Smooth muscle cell (in vitro differentiated cells): ENCODE measurements at regions not wholly inside any gene's neighbourhood (a gene's known extent, or its start where the extent isn't known, plus 50 kb on each side); places are given as distances from the start of the nearest gene placed in this dataset.
A peak's percentile ranks its signal among the peaks of the same experiment; 100 is the strongest.

Experiments used
- DNase-seq: peaks from one replicate; lab custom pipeline; 2025; ENCODE audit not compliant: unreplicated experiment; lab: John Stamatoyannopoulos, UW
- H2AFZ ChIP-seq: fragments of 200-600 bp; sonication (generic); 2 replicates; pipeline ENCODE4 v1.6.0; 2016; ENCODE audit warnings: antibody characterized with exemption, low read depth, mild to moderate bottlenecking
- H3F3A ChIP-seq: fragments of 200-600 bp; sonication (generic); 2 replicates; pipeline ENCODE4 v1.6.0; 2017; ENCODE audit warnings: antibody characterized with exemption, low read depth
- H3K27ac ChIP-seq: fragments of 200-600 bp; sonication (generic); 2 replicates; pipeline ENCODE4 v1.5.1; 2016; ENCODE audit warnings: low read depth, mild to moderate bottlenecking
- H3K27me3 ChIP-seq: fragments of 200-600 bp; sonication (generic); 2 replicates; pipeline ENCODE4 v1.6.1; 2016; ENCODE audit warnings: low read depth, mild to moderate bottlenecking
- H3K36me3 ChIP-seq: fragments of 200-600 bp; sonication (generic); 2 replicates; pipeline ENCODE4 v1.5.1; 2016; ENCODE audit warnings: low read depth
- H3K4me1 ChIP-seq: fragments of 200-600 bp; sonication (generic); 2 replicates; pipeline ENCODE4 v1.5.1; 2016; ENCODE audit warnings: low read depth
- H3K4me2 ChIP-seq: fragments of 200-600 bp; sonication (generic); 2 replicates; pipeline ENCODE4 v1.6.0; 2016; ENCODE audit warnings: mild to moderate bottlenecking
- H3K4me3 ChIP-seq: fragments of 200-600 bp; sonication (generic); 2 replicates; pipeline ENCODE4 v1.5.1; 2016; ENCODE audit warnings: mild to moderate bottlenecking
- H3K79me2 ChIP-seq: fragments of 200-600 bp; sonication (generic); 2 replicates; pipeline ENCODE4 v1.6.0; 2016; ENCODE audit warnings: low read depth, mild to moderate bottlenecking
- H3K9ac ChIP-seq: fragments of 200-600 bp; sonication (generic); 2 replicates; pipeline ENCODE4 v1.6.0; 2016; ENCODE audit warnings: low read depth
- H3K9me3 ChIP-seq: fragments of 200-600 bp; sonication (generic); replicated peaks from 2 replicates; pipeline ENCODE4 v1.5.1; 2016; ENCODE audit warnings: low read depth
- H4K20me1 ChIP-seq: fragments of 200-600 bp; sonication (generic); 2 replicates; pipeline ENCODE4 v1.6.0; 2016; ENCODE audit warnings: low read depth
- WGBS: methylation state at CpG from one replicate; pipeline ENCODE4 v1.1.7; 2016; ENCODE audit warnings: low lambda C conversion rate; 5-methylcytosine and 5-hydroxymethylcytosine counted together
- TF ChIP-seq, protein P1 (sequence below): fragments of 200-600 bp; sonication (generic); IDR thresholded peaks from 2 replicates; pipeline ENCODE4 v1.5.1; 2017; ENCODE audit warnings: borderline replicate concordance, mild to moderate bottlenecking, antibody characterized with exemption; ENCODE audit not compliant: insufficient read depth, poor library complexity, severe bottlenecking

DNA sequence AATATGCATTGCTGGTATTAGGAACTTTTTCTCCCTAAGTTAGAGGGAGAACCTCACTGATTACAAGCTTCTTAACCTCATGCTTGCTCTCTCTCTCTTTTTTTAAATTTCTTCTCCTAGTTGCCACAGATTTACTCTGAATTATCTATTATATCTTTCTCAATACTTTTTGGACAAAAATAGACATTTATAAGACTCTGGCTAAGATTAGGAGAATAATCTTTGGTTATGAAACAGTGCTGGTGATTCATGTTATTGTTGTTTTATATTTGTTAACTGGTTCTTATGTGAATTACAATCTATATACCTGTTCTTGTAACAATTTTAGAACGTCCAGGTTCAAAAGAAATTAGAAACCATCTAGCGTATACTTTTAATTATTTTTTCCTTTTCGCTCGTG, 187.8 kb downstream of the OGFRL1 start:
- WGBS = 97% methylated on average over 4 of the region's 4 CpGs
- no peak overlapping the region for H3K27ac ChIP-seq

GRCh38 chr6:71476872-71477271, 188.3 kb downstream of the OGFRL1 start:
- TF ChIP-seq, protein P1, sequence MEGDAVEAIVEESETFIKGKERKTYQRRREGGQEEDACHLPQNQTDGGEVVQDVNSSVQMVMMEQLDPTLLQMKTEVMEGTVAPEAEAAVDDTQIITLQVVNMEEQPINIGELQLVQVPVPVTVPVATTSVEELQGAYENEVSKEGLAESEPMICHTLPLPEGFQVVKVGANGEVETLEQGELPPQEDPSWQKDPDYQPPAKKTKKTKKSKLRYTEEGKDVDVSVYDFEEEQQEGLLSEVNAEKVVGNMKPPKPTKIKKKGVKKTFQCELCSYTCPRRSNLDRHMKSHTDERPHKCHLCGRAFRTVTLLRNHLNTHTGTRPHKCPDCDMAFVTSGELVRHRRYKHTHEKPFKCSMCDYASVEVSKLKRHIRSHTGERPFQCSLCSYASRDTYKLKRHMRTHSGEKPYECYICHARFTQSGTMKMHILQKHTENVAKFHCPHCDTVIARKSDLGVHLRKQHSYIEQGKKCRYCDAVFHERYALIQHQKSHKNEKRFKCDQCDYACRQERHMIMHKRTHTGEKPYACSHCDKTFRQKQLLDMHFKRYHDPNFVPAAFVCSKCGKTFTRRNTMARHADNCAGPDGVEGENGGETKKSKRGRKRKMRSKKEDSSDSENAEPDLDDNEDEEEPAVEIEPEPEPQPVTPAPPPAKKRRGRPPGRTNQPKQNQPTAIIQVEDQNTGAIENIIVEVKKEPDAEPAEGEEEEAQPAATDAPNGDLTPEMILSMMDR = no peak
- Histone ChIP-seq H3K4me2 (no peak overlapping the region), H2AFZ (no peak overlapping the region), H3K27me3 (no peaks in the 10 kb centered on the region), H3K9me3 (no peaks in the 10 kb centered on the region), H3K4me3 (no peak overlapping the region), H3K9ac (no peak overlapping the region), H4K20me1 (no peaks in the 10 kb centered on the region), H3F3A (no peaks in the 10 kb centered on the region), H3K4me1 (no peaks in the 10 kb centered on the region), H3K36me3 (no peaks in the 10 kb centered on the region), H3K79me2 (no peaks in the 10 kb centered on the region), H3K27ac (no peak overlapping the region)
- DNase-seq = no peak
- 94% methylated on average over 2 of the region's 2 CpGs for WGBS

More for the DNA sequence above, 187.8 kb downstream of the OGFRL1 start:
- Histone ChIP-seq H2AFZ (no peak overlapping the region), H3K4me3 (no peak overlapping the region), H4K20me1 (no peaks in the 10 kb centered on the region), H3K4me1 (no peaks in the 10 kb centered on the region), H3K9ac (no peak overlapping the region), H3K9me3 (no peaks in the 10 kb centered on the region), H3K79me2 (no peaks in the 10 kb centered on the region), H3K4me2 (no peak overlapping the region), H3K36me3 (no peaks in the 10 kb centered on the region), H3F3A (no peaks in the 10 kb centered on the region), H3K27me3 (no peaks in the 10 kb centered on the region)
- TF ChIP-seq, protein P1 = no peak
- no peak for DNase-seq

GRCh38 chr6:71478834-71479541, 190.4 kb downstream of the OGFRL1 start:
- Histone ChIP-seq H3K9ac (no peak overlapping the region), H3K27me3 (no peaks in the 10 kb centered on the region), H3K9me3 (no peaks in the 10 kb centered on the region), H3K4me2 (peak overlapping the region; percentile 18), H3K27ac (peak overlapping the region; percentile 41), H3K79me2 (no peaks in the 10 kb centered on the region), H3K4me1 (no peaks in the 10 kb centered on the region), H2AFZ (peak overlapping the region; percentile 49), H4K20me1 (no peaks in the 10 kb centered on the region), H3F3A (no peaks in the 10 kb centered on the region), H3K36me3 (no peaks in the 10 kb centered on the region), H3K4me3 (no peak overlapping the region)
- DNase-seq = no peak
- 37% methylated on average over 2 of the region's 2 CpGs for WGBS
- TF ChIP-seq, protein P1 = no peak

GRCh38 chr6:71480577-71480976, 192.0 kb downstream of the OGFRL1 start:
- 65% methylated on average over 1 of the region's 1 CpG for WGBS
- H2AFZ ChIP-seq = no peak overlapping the region
- H3K27me3 ChIP-seq = no peaks in the 10 kb centered on the region
- no peak overlapping the region for H3K4me2 ChIP-seq
- no peaks in the 10 kb centered on the region for H3K9me3 ChIP-seq
- TF ChIP-seq, protein P1 = no peak
- no peak for DNase-seq
- no peaks in the 10 kb centered on the region for H3K36me3 ChIP-seq
- H3F3A ChIP-seq = no peaks in the 10 kb centered on the region
- H3K9ac ChIP-seq = no peak overlapping the region
- H3K4me1 ChIP-seq = no peaks in the 10 kb centered on the region
- H3K79me2 ChIP-seq = no peaks in the 10 kb centered on the region
- no peak overlapping the region for H3K27ac ChIP-seq
- H4K20me1 ChIP-seq = no peaks in the 10 kb centered on the region
- no peak overlapping the region for H3K4me3 ChIP-seq
